T-cell (primary cell): ENCODE measurements at regions not wholly inside any gene's neighbourhood (a gene's known extent, or its start where the extent isn't known, plus 50 kb on each side); places are given as distances from the start of the nearest gene placed in this dataset.
"Not testable (repeated sequence)": the region's sequence is repeated elsewhere in the genome, so short reads cannot be mapped to it uniquely, and the experiment has no call there.

Source experiments
- ATAC-seq, 4 experiments: fragments of 200-7000 bp in 3 of 4; fragments of 150-1000 bp in 1 of 4; cut with Tn5 transposase; replicated peaks in 1 of 4; 1 replicate in 3 of 4; 2 replicates in 1 of 4; pipeline ENCODE4 v1.10.0; 2021; ENCODE audit warnings: moderate library complexity in 3 of 4, mild to moderate bottlenecking in 2 of 4, moderate number of reproducible peaks in 1 of 4
- CTCF ChIA-PET, 2 donors: fragments of 300-600 bp; sonication (Branson Sonifier 250); formaldehyde crosslinking; loops; one replicate each; lab custom pipeline; 2022; ENCODE audit warnings: antibody characterized with exemption in 2 of 2; lab: Charles Lee
- POLR2A ChIA-PET, 2 donors: fragments of 300-600 bp; sonication (Branson Sonifier 250); formaldehyde crosslinking; loops; one replicate each; lab custom pipeline; 2022; ENCODE audit warnings: antibody characterized with exemption in 2 of 2; lab: Charles Lee
- DNase-seq, 35 experiments: peaks; one replicate each; pipeline versions ENCODE4 v3.0.0 to v3.0.0-alpha.2; 2013 to 2023
- H3K27ac ChIP-seq: one replicate; pipeline ENCODE4 v1.5.1; 2013; ENCODE audit warnings: low read length
- H3K27me3 ChIP-seq, 2 experiments: replicated peaks in 1 of 2; 1 replicate in 1 of 2; 2 replicates in 1 of 2; pipeline versions ENCODE4 v1.6.1 to v1.7.0; 2013; ENCODE audit warnings: low read length in 1 of 2, mixed read lengths in 1 of 2; ENCODE audit not compliant: control insufficient read depth in 2 of 2, insufficient read depth in 2 of 2; ENCODE audit errors: extremely low read depth in 1 of 2
- H3K36me3 ChIP-seq, 2 donors: 1 replicate in 1 of 2; 2 replicates in 1 of 2; pipeline versions ENCODE4 v1.6.1 to v1.7.0; 2013; ENCODE audit warnings: low read length in 1 of 2; ENCODE audit not compliant: control insufficient read depth in 2 of 2, insufficient read depth in 1 of 2; ENCODE audit errors: extremely low read depth in 1 of 2
- H3K4me1 ChIP-seq, 2 experiments: 1 replicate in 1 of 2; 2 replicates in 1 of 2; pipeline versions ENCODE4 v1.6.1 to v1.7.0; 2013; ENCODE audit warnings: low read length in 2 of 2, mixed read lengths in 1 of 2; ENCODE audit not compliant: insufficient read depth in 2 of 2, control insufficient read depth in 1 of 2; ENCODE audit errors: extremely low read depth in 1 of 2
- H3K4me3 ChIP-seq, 2 donors: 1 replicate in 1 of 2; 2 replicates in 1 of 2; pipeline versions ENCODE4 v1.5.1 to v1.7.0; 2013; ENCODE audit warnings: mild to moderate bottlenecking in 2 of 2, low read length in 1 of 2, moderate library complexity in 1 of 2; ENCODE audit not compliant: control insufficient read depth in 1 of 2; ENCODE audit errors: extremely low read depth in 1 of 2
- H3K9me3 ChIP-seq: 2 replicates; pipeline ENCODE4 v1.7.0; 2013
- H3K27ac Mint-ChIP-seq, 2 donors: one replicate each; pipeline ENCODE4 v1.8.0; 2020 to 2021; ENCODE audit warnings: mild to moderate bottlenecking in 2 of 2, mixed read lengths in 2 of 2
- H3K27me3 Mint-ChIP-seq, 2 donors: one replicate each; pipeline ENCODE4 v1.8.0; 2021 to 2022; ENCODE audit warnings: mixed read lengths in 2 of 2
- H3K36me3 Mint-ChIP-seq: one replicate; pipeline ENCODE4 v1.8.0; 2021; ENCODE audit warnings: mixed read lengths
- H3K4me1 Mint-ChIP-seq, 3 donors: one replicate each; pipeline ENCODE4 v1.8.0; 2020 to 2022; ENCODE audit warnings: mixed read lengths in 3 of 3, mild to moderate bottlenecking in 1 of 3
- H3K4me3 Mint-ChIP-seq, 3 donors: one replicate each; pipeline ENCODE4 v1.8.0; 2020 to 2022; ENCODE audit warnings: mild to moderate bottlenecking in 3 of 3, mixed read lengths in 3 of 3, moderate library complexity in 3 of 3
- H3K9me3 Mint-ChIP-seq, 3 donors: one replicate each; pipeline ENCODE4 v1.8.0; 2020 to 2022; ENCODE audit warnings: mixed read lengths in 3 of 3
- WGBS: methylation state at CpG from one replicate; pipeline ENCODE4 v1.1.5; 2013; ENCODE audit warnings: missing lambda C conversion rate; ENCODE audit not compliant: insufficient coverage; 5-methylcytosine and 5-hydroxymethylcytosine counted together

GRCh38 chr5:85337435-85337834, 952.8 kb upstream of the EDIL3 start:
- no peaks in the 10 kb centered on the region for H3K36me3 ChIP-seq
- ChIA-PET POLR2A (interaction anchor here in 1 of 2 donors (0.5 kb wide), 1 partner anchor 864 kb away, joined by 7 read pairs; no protein-coding TSS in a partner anchor), CTCF (no interaction called here)
- H3K27ac Mint-ChIP-seq = no peak overlapping the region
- no peak overlapping the region for H3K4me3 Mint-ChIP-seq
- no CpG with 5 or more reads among the region's 5 CpGs for WGBS
- no peaks in the 10 kb centered on the region for H3K4me1 ChIP-seq
- no peaks in the 10 kb centered on the region for H3K27me3 Mint-ChIP-seq
- H3K27me3 ChIP-seq = no peaks in the 10 kb centered on the region
- ATAC-seq = no peak
- no peak for DNase-seq
- H3K4me3 ChIP-seq = no peak overlapping the region
- no peaks in the 10 kb centered on the region for H3K9me3 ChIP-seq
- peaks cover 3 to 4% (median 4%) of the 10 kb centered on the region in 3 donors for H3K9me3 Mint-ChIP-seq
- no peaks in the 10 kb centered on the region for H3K36me3 Mint-ChIP-seq
- H3K4me1 Mint-ChIP-seq = no peaks in the 10 kb centered on the region
- no peak overlapping the region for H3K27ac ChIP-seq

GRCh38 chr5:85340790-85341189, 956.1 kb upstream of the EDIL3 start:
- no peak overlapping the region for H3K27ac ChIP-seq
- no peaks in the 10 kb centered on the region for H3K9me3 ChIP-seq
- no peak overlapping the region for H3K4me3 ChIP-seq
- H3K4me1 ChIP-seq = no peaks in the 10 kb centered on the region
- POLR2A ChIA-PET = no interaction called here
- H3K36me3 ChIP-seq = no peaks in the 10 kb centered on the region
- ATAC-seq = no peak
- Mint-ChIP-seq H3K36me3 (no peaks in the 10 kb centered on the region), H3K4me1 (no peaks in the 10 kb centered on the region), H3K27me3 (no peaks in the 10 kb centered on the region), H3K27ac (no peak overlapping the region), H3K9me3 (peaks cover 4 to 12% (median 5%) of the 10 kb centered on the region in 3 donors), H3K4me3 (no peak overlapping the region)
- CTCF ChIA-PET = no interaction called here
- H3K27me3 ChIP-seq = no peaks in the 10 kb centered on the region
- DNase-seq = no peak

GRCh38 chr5:85345818-85346217, 961.1 kb upstream of the EDIL3 start:
- Mint-ChIP-seq H3K4me3 (no peak overlapping the region), H3K27me3 (no peaks in the 10 kb centered on the region), H3K9me3 (peaks cover 5 to 13% (median 9%) of the 10 kb centered on the region in 3 donors), H3K36me3 (no peaks in the 10 kb centered on the region), H3K4me1 (no peaks in the 10 kb centered on the region), H3K27ac (no peak overlapping the region)
- WGBS = no CpG with 5 or more reads among the region's 2 CpGs
- no peaks in the 10 kb centered on the region for H3K4me1 ChIP-seq
- DNase-seq (no peak), ATAC-seq (no peak)
- no peak overlapping the region for H3K27ac ChIP-seq
- H3K27me3 ChIP-seq = no peaks in the 10 kb centered on the region
- no peaks in the 10 kb centered on the region for H3K9me3 ChIP-seq
- POLR2A ChIA-PET = no interaction called here
- H3K4me3 ChIP-seq = no peak overlapping the region
- H3K36me3 ChIP-seq = no peaks in the 10 kb centered on the region
- CTCF ChIA-PET = no interaction called here

GRCh38 chr5:85357309-85357708, 972.6 kb upstream of the EDIL3 start:
- H3K27ac Mint-ChIP-seq = no peak overlapping the region
- no peaks in the 10 kb centered on the region for H3K36me3 Mint-ChIP-seq
- H3K4me1 Mint-ChIP-seq = no peaks in the 10 kb centered on the region
- H3K27ac ChIP-seq = no peak overlapping the region
- no peak overlapping the region for H3K4me3 ChIP-seq
- H3K27me3 ChIP-seq = no peaks in the 10 kb centered on the region
- WGBS = no CpG with 5 or more reads among the region's 1 CpG
- peaks cover 0 to 7% (median 0%) of the 10 kb centered on the region in 3 donors for H3K9me3 Mint-ChIP-seq
- CTCF ChIA-PET = no interaction called here
- DNase-seq (no peak), ATAC-seq (no peak)
- POLR2A ChIA-PET = no interaction called here
- no peaks in the 10 kb centered on the region for H3K9me3 ChIP-seq
- no peaks in the 10 kb centered on the region for H3K36me3 ChIP-seq
- H3K4me3 Mint-ChIP-seq = no peak overlapping the region
- H3K4me1 ChIP-seq = no peaks in the 10 kb centered on the region
- no peaks in the 10 kb centered on the region for H3K27me3 Mint-ChIP-seq

GRCh38 chr5:85375525-85375924, 990.8 kb upstream of the EDIL3 start:
- H3K4me3 ChIP-seq = no peak overlapping the region
- Mint-ChIP-seq H3K4me3 (no peak overlapping the region), H3K27ac (no peak overlapping the region), H3K27me3 (no peaks in the 10 kb centered on the region), H3K4me1 (no peaks in the 10 kb centered on the region), H3K36me3 (no peaks in the 10 kb centered on the region), H3K9me3 (peaks cover 0 to 6% (median 0%) of the 10 kb centered on the region in 3 donors)
- H3K27ac ChIP-seq = no peak overlapping the region
- CTCF ChIA-PET = no interaction called here
- no CpG with 5 or more reads among the region's 4 CpGs for WGBS
- H3K27me3 ChIP-seq = no peaks in the 10 kb centered on the region
- DNase-seq (no peak), ATAC-seq (no peak)
- POLR2A ChIA-PET = no interaction called here
- no peaks in the 10 kb centered on the region for H3K9me3 ChIP-seq
- no peaks in the 10 kb centered on the region for H3K36me3 ChIP-seq
- no peaks in the 10 kb centered on the region for H3K4me1 ChIP-seq

- peaks cover 0 to 14% (median 13%) of the 10 kb centered on the region in 3 donors for H3K9me3 Mint-ChIP-seq
- no peaks in the 10 kb centered on the region for H3K36me3 Mint-ChIP-seq
- DNase-seq (no peak), ATAC-seq (no peak)
- H3K4me3 Mint-ChIP-seq = no peak overlapping the region
- H3K4me1 Mint-ChIP-seq = no peaks in the 10 kb centered on the region
- Histone ChIP-seq H3K27ac (no peak overlapping the region), H3K27me3 (no peaks in the 10 kb centered on the region), H3K4me1 (no peaks in the 10 kb centered on the region), H3K9me3 (peaks cover 2% of the 10 kb centered on the region), H3K4me3 (no peak overlapping the region), H3K36me3 (no peaks in the 10 kb centered on the region)
- WGBS = no CpG with 5 or more reads among the region's 3 CpGs
- ChIA-PET POLR2A (no interaction called here), CTCF (no interaction called here)
- no peaks in the 10 kb centered on the region for H3K27me3 Mint-ChIP-seq
- no peak overlapping the region for H3K27ac Mint-ChIP-seq
These were observed 1004.1 kb upstream of the EDIL3 start for GRCh38 chr5:85388770-85389169.

- 80% methylated on average over 2 of the region's 8 CpGs for WGBS
- H3K9me3 Mint-ChIP-seq, H3K27me3 ChIP-seq, CTCF ChIA-PET, ATAC-seq, H3K27me3 Mint-ChIP-seq, H3K4me1 Mint-ChIP-seq, H3K9me3 ChIP-seq, H3K4me3 Mint-ChIP-seq, DNase-seq, H3K36me3 ChIP-seq, H3K4me1 ChIP-seq, H3K27ac ChIP-seq, H3K4me3 ChIP-seq, POLR2A ChIA-PET, H3K27ac Mint-ChIP-seq, H3K36me3 Mint-ChIP-seq: not testable (repeated sequence)
These were observed 1007.6 kb upstream of the EDIL3 start for GRCh38 chr5:85392309-85392708.
